Limb (tissue), 2 donors: ENCODE measurements at regions not wholly inside any gene's neighbourhood (a gene's known extent, or its start where the extent isn't known, plus 50 kb on each side); places are given as distances from the start of the nearest gene placed in this dataset.

Source experiments
- DNase-seq, 2 donors: peaks; one replicate each; pipeline ENCODE4 v3.0.0-alpha.2; 2016; ENCODE audit errors: extremely low spot score in 2 of 2

DNA sequence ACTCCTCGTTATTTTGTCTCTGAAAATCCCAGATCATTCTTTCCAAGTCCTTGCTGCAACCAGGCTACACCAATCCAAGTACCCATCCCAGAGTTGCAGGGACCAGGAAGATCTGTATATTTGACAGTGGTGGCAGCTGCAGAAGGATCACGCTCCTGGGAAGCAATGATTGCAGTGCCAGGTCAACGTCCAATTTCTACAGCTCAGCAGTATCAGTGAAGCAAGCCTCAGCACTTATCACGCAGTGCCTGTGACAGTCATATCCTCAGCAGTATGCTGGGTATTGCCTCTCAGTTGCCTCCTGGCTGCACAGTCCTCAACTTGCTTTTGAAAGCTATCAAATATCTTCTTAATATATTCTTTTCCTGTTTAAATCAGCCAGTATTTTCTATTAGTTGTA, 66.7 kb downstream of the BARHL2 start:
- no peak for DNase-seq

DNA sequence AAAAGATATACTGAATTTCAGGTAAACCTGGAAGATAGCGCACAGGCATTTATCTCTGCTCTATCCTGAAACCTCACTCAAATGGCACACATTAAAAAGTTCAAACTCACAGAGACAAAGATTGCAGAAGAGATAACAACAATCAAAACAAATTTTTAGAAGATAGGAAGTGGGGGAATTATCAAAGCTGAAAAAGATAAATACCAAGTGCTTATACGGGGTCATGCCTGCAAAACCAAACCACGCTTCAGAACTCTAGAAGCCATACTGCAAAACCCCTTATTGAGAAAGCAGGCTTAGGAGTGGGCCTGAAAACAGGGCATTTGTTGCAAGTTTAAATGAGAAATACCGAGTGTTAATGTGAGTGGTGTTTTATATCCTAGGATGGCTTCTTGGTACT, 76.8 kb downstream of the BARHL2 start:
- DNase-seq, result no peak

DNA sequence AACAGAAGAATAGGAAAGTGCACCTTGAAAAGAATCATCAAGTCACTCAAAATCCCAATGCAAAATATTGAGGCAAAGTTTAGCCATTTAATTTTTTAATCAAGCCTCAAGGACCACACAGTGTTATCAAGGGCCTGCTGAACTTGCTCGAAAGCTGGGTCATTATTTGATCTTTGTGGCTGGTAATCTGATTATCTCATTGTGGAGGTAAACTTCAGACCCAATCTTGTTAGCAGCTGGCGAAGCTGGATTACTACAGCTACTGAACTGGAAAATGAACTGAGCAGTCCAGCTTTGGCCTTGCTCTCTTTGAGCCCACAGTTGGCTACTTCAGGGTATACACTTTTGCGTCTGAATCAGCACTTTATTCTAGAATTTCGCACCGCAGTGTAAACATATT, 94.4 kb downstream of the BARHL2 start:
- DNase-seq, result no peak

DNA sequence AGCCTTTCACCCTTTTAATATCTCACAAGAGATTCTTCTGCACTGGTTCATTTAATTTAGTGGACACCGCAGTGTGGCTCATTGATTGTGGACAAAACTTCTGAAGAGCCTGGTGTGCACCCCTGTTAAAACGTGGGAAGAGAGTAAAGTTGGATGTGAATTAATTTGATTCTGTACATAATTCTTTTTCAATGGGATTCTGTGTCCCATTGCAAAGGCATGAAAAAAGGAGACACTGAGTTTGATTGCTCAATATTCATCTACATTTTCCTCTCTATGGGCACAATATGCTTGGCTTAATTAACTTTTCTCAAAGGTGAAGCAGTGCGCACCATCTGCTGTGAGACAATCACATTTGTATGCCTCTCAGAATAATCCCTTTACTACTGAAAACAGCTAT, 95.1 kb downstream of the BARHL2 start:
- no peak for DNase-seq

DNA sequence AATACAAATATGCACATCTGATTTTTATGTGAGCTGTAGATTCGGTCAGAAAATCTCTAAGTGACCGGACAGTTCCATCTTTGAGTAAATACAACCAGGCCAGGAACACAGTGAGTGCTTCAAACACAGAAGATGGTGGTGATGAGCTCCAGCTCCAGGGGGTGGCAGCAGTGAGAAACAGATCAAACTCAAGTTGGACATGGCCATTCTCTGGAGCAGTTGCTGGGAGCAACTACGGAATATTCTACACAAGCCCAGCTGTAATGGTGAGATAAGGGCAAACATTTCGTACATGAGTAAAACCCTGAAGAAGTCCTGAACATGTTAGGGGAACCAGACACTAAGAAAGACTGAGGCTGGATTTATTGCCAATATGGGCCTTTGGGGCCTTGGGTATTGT, 100.7 kb downstream of the BARHL2 start:
- DNase-seq, result no peak

DNA sequence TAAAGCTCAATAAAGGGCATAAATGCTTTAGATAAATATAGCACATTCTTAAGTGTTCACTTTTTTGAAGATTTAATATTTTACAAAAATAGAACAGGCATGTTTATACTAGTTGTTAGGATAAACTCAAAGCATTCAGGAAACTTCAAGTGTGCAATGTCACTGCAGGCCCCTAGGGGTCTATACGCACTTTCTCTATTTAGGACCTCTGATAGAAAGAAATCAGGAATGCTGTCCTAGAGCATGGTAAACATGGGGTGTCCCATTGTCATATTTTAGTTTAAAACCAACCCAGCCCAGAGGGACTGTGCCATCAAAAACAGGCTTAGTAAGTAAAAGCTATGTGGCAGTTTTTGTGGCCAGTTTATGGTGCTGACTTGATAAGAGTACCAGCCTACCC, 102.2 kb downstream of the BARHL2 start:
- DNase-seq, result no peak

DNA sequence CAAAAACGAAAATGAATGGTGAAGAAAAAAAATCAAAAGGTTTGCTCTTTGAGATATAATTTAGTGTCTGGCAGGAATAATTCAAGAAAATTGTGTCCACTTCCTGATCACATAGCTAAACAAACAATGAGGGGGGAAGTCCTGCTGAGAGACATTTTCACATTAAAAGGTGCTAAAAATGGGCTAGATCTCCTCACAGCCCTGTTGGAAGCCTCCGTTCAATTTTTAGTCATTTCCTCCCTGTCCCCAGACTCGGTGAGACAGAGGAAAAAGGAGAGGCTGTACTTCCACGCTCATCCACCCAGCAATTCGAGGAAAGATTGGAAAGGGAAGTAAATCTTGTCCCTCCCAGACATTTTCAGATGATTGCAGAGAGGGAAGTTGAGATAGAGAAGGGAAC, 103.7 kb downstream of the BARHL2 start:
- no peak for DNase-seq

DNA sequence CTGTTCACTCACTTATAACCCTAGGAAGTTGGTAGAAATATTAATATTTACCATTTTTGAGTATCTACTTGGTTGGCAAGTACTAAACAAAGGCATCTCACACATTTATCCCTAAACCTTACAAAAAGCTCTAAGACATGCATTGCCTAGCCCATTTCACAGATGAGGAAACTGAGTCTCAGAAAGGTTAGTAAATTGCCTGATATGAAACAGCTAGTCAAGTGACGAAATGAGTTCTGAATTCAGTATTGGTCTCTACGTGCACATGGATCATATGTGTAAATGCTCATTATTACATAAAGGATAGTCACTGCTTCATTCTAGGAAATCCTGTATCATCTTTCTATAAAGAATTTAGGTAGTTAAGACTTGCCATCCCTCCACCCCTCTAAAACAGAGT, 105.1 kb downstream of the BARHL2 start:
- DNase-seq, result no peak

DNA sequence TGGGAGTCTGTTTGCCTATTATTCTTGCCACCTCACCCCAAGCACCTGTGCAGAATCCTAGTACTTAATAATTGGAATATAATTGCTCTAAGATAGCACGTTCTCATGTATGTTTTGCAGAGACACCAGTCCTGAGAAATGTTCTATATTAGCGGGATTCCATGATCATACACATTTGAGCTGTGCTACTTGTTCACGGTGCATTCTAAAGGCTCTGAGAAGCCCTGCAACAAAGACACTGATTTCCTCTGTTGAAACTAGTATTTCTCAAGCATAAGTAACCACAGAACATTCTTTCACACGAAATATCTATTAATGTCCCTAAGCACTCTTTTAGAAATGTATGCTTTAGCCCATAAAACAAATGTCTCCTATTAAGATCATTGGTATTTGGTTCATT, 109.4 kb downstream of the BARHL2 start:
- DNase-seq, result no peak

DNA sequence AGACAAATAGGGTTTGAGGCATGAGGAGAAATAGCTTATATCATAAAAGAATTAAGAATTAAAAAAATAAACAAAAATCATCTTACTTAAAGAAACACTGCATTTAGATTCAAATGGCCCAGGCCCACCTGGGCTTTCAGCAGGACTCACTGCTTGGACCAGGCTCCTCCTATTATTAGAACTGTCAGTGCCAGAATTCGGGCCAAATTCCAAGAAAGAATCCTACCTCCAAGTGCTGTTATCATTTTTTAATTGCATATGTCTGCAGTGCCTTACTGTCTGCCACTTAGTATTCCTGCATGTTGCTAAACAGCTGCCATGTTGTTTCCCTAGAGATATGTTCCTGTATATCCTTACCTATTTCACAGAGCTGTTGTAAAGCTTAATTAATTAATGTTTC, 112.0 kb downstream of the BARHL2 start:
- DNase-seq, result no peak

DNA sequence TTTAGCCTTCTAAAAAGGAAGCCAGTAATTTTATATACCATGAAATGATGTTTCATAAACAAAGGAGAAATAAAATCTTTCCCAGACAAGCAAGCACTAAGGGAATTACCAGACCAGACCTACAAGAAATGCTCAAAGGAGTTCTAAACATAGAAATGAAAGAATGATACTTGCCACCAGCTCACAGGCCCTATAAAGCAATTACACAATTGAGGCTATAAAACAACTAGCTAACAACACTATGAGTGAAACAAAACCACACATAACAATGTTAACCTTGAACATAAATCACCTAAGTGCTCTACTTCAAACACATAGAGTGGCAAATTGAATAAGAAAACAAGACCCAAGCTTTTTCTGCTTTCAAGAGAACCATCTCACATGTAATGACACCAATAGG, 123.8 kb downstream of the BARHL2 start:
- DNase-seq, result no peak

DNA sequence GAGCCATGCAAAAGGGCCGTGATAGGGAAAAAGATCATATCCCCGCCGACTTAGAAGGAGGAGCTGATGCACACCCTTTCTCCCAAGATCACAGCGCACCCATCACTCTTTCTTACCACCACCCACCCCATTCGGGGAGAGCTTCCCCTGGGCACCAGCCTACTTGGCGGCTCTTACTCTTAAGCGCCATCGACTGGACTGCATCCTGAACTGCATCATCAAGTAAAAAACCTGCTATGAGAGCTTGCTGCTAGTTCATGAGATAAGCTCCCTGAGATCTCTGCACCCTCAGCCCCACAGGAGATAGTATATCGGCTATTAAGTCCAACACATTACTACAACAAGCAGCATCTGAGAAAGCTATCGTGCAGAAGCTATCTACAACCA, 125.1 kb downstream of the BARHL2 start:
- no peak for DNase-seq

DNA sequence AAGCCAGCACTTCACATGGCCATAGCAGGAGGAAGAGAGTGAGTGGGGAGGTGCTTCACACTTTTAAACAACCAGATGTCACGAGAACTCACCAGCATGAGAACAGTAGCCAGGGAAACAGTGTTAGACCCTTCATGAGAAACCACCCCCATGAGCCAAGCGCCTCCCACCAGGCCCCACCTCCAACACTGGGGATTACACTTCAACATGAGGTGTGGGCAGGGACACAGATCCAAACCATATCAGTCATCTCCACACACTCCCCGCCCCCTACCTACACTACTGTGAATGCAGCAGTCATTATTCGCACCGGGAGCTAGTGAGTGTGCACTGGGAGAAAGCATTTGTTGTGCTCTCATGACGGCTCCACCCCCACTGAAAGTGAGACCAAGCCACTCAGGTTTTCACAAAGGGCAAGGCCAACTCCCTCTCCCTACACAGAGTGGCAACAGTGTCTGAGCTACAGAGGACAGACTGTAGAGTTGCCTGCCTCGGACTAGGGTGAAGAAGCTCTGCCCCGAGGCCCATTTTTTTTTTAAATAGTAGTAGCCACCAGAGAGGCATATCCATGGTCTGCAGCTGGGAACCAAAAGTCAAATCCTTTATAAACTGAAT, 125.6 kb downstream of the BARHL2 start:
- no peak for DNase-seq

DNA sequence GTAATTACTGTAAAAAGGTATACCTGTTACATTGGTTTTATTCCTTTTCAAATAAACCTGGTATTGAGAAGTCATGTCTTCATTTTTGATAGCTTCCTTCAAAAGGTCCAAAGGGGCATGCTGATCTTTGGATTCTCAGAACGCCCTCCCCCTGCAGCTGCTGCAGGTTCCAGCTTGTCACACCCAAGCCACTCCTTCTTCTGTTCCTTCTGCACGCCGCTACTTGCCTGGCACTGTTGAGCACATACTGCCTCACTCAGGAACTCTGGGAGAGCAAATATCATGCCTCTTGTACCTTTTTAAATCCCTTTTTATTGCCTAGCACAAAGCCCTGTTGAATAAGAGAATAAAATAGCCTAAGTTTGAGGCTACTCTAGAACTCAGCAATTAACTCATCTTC, 136.9 kb downstream of the BARHL2 start:
- DNase-seq, result no peak

DNA sequence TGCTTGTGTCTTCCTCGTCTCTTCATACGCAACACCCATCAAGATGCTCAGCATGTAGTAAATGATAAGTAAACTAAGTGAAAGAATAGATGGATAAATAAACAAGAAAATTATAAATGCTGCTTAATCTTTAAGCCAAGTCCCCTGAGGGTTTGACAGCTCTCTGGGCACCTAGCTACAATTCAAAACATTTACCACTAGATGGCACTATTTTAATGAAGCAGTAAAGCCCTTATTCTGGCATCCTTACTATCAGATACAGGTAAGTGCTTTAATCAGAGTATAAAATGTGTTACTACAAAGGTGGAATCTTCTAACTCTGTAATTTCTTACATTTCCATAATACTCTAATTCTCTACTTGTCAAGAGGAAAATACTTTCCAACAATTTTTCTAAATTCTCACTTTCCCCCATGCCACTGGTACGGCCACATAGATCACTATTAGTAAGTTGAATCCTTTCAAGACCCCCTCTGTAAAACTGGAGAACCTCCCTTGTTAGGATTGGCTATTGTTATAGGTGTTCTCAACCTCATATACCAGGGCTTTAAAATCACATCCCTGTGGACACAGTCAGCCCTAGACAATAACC, 137.8 kb downstream of the BARHL2 start:
- peak in 1 of 2 donors; percentile 29 for DNase-seq

DNA sequence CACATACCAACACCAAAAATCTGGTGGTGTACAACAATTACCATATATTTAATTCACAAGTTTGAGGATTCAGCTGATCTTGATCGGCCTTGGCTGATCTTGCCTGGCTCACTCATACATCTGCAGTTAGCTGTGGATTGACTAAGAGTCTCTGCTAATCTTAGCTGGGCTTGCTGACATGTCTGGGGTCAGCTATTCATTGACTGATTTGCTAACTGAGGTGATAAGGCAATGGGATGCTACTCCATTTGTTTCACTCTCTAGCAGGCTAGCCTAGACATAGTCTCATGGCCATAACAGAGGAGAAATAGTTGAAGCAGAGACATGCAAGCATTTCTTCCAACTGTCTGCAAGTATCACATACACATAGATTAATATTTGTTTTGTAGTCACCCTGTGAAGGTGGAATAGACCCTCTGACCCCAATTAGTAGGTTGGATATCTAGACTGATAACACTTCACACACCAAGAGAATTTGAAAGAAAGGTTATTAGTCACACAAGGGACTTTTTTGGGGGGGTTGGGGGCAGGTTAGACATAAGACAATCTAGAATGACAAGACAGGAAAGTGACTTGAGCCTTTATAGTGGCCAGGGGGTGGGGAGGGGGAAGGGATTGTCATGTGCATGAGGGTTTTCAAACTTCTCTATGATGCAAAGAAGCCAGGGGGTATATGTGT, 142.3 kb downstream of the BARHL2 start:
- no peak for DNase-seq

DNA sequence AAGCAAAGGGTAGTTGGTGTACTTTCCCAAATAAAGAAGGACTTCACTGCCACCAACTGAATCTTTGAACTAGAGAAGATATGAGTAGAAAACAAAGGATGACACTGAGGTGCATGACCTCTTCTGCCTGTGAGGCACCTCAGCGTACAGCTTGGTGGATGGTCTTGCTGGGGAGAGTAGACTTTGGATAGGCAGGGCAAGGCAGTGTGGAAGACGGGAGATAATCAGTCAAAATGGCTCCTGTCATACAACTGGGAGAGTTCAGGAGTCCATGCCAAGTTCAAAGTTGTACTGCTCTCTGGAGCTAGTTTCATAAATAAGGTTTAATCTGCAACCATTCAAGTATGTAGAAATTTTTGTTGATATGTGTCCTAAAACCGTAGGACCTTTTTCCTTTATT, 143.4 kb downstream of the BARHL2 start:
- DNase-seq, result no peak

DNA sequence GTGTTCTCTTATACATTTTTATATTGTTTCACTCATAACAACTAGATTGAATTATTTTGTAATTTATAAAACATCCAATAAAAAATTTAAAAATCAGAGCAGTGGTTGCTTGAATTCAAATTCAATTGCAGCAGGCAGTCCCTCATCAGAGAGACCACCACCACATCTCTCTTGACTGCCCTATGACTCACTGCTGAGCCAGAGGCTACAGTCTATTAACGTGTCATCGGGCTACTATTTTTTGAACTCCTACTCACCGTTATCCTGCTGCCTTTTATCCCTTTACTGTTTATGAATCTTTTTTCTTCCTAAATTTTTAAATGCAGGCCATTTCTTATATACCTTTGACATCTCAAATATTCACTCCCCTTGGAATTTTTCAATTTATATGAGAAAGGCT, 144.7 kb downstream of the BARHL2 start:
- DNase-seq, result no peak

DNA sequence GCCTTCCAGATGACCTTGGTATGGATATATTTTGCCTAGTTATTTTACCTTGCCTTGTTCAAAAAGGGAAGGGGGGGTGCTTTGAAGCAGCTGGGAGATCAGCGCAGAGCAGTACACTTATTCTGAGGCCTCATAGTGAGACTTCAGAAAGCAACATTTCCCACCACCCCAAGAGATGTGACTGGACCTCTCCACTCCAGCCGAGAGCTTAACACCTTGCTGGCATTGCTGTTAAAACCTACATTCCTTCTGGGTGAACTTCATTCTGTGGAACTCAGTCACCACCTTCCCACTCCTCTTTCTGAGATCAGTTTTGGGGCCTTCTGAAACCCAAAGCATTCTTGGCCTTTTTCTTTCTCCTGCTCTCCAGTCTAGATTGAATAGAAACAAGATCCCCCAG, 148.7 kb downstream of the BARHL2 start:
- no peak for DNase-seq

DNA sequence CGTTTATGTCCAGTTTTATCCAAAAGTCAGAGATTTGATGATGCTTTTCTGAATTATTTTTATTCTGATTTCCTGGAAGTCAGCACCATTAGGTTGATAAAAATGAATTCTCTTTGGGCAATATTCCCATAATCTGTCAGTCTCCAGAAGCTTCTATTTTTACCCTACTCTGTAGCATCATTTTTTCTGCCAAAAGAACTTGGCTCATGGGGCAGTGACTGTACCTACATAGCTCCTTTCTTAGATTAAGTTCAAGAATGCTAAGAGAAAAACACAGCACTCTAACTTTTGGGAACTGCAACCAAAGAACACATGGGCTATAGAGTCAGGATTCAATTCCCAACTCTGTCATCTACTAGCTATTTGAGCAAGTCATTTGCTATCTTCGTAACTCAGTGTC, 152.9 kb downstream of the BARHL2 start:
- no peak for DNase-seq

DNA sequence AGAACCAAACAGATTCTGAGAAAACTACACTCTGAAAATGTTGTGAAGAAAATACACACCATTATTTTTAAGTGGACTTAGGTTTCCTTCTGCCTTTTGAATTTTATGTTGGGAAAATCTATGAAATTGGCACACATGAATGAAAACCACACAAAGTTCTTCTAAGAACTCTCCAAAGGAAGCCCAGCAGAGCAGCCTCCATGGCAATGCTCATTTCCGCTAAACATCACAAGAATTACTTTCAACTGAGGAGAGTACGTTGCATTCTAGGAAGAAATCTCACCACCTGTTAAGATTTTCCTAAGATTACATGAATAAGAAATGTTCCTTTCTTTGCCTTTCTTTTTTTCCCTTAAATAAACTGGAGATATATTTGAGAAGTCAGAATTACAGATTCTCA, 154.2 kb downstream of the BARHL2 start:
- no peak for DNase-seq

DNA sequence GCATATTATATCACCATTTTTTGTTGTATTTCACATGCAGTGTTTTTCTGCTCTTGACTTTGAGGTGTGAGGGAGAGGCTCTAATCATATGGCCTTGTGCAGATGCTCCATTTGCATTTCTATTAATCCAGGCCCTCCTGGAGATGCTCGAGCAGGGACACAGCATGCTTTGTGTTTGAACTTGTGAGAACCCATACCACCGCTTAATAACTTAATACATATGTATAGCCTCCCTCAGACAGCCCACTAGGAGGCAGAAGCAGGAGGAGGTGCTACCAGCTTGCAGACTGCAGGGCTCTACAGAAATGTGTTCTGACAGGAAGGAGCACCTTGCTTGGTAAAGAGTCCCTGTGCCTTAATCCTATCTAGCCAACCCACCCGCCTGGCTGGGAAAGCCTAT, 155.2 kb downstream of the BARHL2 start:
- no peak for DNase-seq

DNA sequence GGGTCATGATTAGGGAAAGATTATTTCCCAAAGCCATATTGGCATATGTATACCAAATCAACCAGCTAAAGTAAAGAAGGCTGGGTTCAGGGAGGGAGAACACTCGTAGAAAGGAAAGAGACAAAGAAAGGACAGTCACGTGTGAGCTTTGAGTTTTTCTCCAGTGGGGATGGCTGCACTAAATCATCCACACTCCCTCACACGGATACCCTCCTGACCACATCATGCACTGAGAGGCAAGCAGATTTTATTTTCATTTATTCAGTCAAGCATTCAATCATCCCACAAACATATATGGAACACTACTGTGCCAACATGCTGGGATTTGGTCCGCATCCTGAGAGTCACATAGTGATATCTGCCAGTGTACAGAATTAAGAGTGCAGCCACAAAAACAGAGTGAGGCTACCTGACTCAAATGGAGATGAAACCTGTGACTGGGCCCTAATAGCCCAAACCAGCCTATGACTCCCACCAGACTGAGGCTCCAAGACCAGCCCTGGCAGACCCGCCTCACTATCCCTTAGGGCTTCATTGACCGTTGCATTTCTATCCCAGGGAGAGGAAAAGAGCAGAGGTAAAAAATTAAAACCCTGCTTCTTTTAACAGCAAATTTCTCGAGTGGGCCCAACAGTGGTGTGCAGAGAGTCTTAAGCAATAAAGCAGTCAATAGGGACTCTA, 155.9 kb downstream of the BARHL2 start:
- DNase-seq, result no peak
